Immature natural killer cell (primary cell): ENCODE measurements at regions not wholly inside any gene's neighbourhood (a gene's known extent, or its start where the extent isn't known, plus 50 kb on each side); places are given as distances from the start of the nearest gene placed in this dataset.

Experiments
- DNase-seq, 3 donors: peaks; one replicate each; pipeline ENCODE4 v3.0.0; 2022; ENCODE audit warnings: mixed read lengths in 1 of 3
- H3K27ac Mint-ChIP-seq, 6 donors: one replicate each; pipeline ENCODE4 v1.8.0; 2020; ENCODE audit warnings: mixed read lengths in 6 of 6, mild to moderate bottlenecking in 5 of 6, inconsistent platforms in 4 of 6, moderate library complexity in 3 of 6
- H3K27me3 Mint-ChIP-seq, 3 donors: one replicate each; pipeline ENCODE4 v1.8.0; 2020 to 2021; ENCODE audit warnings: low read depth in 3 of 3, mild to moderate bottlenecking in 3 of 3, mixed read lengths in 3 of 3, moderate library complexity in 3 of 3, inconsistent platforms in 1 of 3
- H3K36me3 Mint-ChIP-seq, 3 donors: one replicate each; pipeline ENCODE4 v1.8.0; 2020; ENCODE audit warnings: mixed read lengths in 3 of 3, inconsistent platforms in 2 of 3, mild to moderate bottlenecking in 2 of 3
- H3K4me1 Mint-ChIP-seq, 2 donors: one replicate each; pipeline ENCODE4 v1.8.0; 2020; ENCODE audit warnings: inconsistent platforms in 2 of 2, mild to moderate bottlenecking in 2 of 2, mixed read lengths in 2 of 2, moderate library complexity in 1 of 2
- H3K4me3 Mint-ChIP-seq, 5 donors: one replicate each; pipeline ENCODE4 v1.8.0; 2020; ENCODE audit warnings: mild to moderate bottlenecking in 5 of 5, mixed read lengths in 5 of 5, inconsistent platforms in 3 of 5, moderate library complexity in 3 of 5
- H3K9me3 Mint-ChIP-seq, 6 donors: one replicate each; pipeline ENCODE4 v1.8.0; 2020; ENCODE audit warnings: mild to moderate bottlenecking in 6 of 6, mixed read lengths in 6 of 6, inconsistent platforms in 4 of 6, moderate library complexity in 3 of 6

DNA sequence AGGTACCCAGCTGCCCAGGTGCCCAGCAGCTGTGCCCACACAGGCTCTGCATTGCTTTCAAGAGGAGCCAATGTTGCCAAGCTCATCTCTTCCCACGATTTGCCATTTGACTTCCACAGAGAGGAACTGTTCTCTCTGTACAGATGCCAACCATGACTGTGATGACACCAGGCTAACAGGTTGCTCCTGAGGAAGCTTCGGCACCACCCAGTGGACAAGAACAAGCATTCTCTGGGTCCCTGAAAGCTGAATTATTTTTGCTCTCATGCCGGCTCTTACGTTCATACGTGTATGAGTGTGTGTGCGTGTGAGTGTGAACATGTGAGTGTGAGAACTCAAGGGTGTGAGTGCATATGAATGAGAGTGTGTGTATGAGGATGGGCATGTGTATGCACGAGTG, 535.2 kb downstream of the LIG4 start:
- H3K4me1 Mint-ChIP-seq: no peaks in the 10 kb centered on the region
- peaks cover 6 to 20% (median 10%) of the 10 kb centered on the region in 6 donors for H3K9me3 Mint-ChIP-seq
- H3K27me3 Mint-ChIP-seq: peaks cover 0 to 2% (median 0%) of the 10 kb centered on the region in 3 donors
- H3K27ac Mint-ChIP-seq: no peak overlapping the region
- no peak overlapping the region for H3K4me3 Mint-ChIP-seq
- no peaks in the 10 kb centered on the region for H3K36me3 Mint-ChIP-seq
- no peak for DNase-seq

DNA sequence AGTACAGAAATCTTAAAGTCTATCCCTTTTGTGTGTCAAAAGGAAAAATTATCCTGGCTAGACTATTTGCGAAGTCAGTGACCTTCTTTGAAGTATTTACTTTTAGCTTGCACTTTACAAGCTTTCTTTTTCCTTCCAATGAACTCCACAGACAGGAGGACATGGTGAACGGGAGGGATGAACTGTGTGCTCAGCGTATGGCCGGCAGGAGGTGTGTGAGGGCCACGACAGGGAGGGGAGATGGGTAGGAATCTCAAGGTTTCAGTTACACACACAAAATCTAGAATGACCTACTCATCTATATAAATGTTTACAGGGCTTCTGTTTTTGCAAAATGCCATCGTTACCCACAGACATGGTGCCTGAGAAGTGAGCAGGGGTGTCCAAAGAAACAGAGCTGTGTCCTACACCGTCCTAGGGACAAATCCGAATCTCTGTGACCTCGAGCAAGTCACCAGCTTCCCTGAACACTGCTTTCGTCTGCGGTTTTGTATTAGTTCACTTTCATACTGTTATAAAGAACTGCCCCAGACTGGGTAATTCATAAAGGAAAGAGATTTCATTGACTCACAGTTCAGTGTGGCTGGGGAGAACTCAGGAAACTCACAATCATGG, 537.2 kb downstream of the LIG4 start:
- H3K36me3 Mint-ChIP-seq: no peaks in the 10 kb centered on the region
- H3K9me3 Mint-ChIP-seq: peaks cover 7 to 24% (median 10%) of the 10 kb centered on the region in 6 donors

DNA sequence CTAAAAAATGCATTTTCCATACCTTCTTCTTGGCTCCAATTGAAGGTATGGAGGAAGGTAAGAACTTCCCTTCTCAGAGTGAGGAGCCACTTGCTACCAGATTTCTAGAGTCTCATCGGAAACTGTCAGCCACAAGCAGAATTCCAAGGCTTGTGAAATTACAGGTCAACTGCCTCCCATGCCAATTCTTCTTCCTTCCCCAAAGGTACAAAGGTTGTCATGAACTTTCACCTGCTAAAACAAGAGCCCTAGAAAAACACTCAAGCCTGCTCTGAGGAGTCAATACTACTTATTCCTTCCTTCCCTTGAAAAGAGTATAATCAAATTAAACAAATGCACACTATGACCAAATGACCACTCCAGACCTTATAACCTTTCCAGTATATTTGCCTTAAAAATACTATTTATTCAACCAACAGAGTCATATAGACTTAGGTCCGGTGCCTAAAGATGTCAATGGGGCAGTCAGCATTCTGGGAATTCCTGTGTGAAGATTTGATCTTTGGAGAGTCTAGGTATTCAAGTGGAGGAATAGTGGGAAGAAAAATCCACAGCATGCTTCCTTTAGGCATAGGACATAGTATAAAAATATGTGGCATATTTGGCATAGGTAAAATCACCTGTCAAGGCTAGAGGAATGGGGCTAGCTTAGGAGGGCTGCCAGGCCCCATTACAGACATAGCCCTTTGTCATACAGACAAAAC, 539.3 kb downstream of the LIG4 start:
- no peak overlapping the region for H3K4me3 Mint-ChIP-seq
- H3K27me3 Mint-ChIP-seq: peaks cover 0 to 2% (median 0%) of the 10 kb centered on the region in 3 donors
- H3K9me3 Mint-ChIP-seq: peaks cover 7 to 35% (median 10%) of the 10 kb centered on the region in 6 donors
- no peaks in the 10 kb centered on the region for H3K4me1 Mint-ChIP-seq
- no peak for DNase-seq
- H3K27ac Mint-ChIP-seq: no peak overlapping the region
- no peaks in the 10 kb centered on the region for H3K36me3 Mint-ChIP-seq

More for the DNA sequence above, 537.2 kb downstream of the LIG4 start:
- Mint-ChIP-seq H3K27me3 (peaks cover 0 to 2% (median 0%) of the 10 kb centered on the region in 3 donors), H3K4me1 (no peaks in the 10 kb centered on the region), H3K4me3 (no peak overlapping the region), H3K27ac (no peak overlapping the region)
- DNase-seq: no peak

DNA sequence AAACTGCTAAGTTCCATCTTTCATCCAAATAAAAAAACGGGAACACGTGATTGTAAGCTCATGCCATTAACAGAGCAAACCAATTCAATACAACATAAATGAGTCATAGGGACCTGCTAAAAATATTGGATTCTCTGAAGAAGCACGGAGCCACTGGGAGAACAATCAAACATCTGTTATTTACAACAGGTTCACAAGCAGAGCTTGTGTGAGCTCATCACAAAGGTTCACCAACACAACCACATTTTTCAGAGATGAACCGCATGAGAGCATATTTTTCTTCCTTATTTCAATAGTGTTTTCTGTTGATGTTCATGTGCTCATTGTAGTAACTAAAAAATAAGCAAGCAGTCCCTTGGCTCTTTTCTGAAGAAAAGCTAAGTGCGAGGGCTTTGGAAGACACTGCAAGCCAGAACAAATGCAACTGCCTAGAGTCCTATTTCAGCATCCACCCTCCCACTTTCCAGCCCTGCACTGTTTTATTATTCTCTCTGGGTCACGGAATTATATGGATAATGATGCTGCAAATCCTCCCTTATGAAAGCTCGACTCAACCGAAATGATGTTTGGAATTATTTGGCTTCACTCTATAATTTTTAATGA, 545.8 kb downstream of the LIG4 start:
- Mint-ChIP-seq H3K27me3 (peaks cover 0 to 1% (median 0%) of the 10 kb centered on the region in 3 donors), H3K27ac (no peak overlapping the region), H3K4me1 (no peaks in the 10 kb centered on the region), H3K9me3 (peaks cover 4 to 24% (median 14%) of the 10 kb centered on the region in 6 donors), H3K4me3 (no peak overlapping the region), H3K36me3 (no peaks in the 10 kb centered on the region)
- DNase-seq: no peak

GRCh38 chr13:107665926-107666458, 549.3 kb downstream of the LIG4 start:
- peaks cover 9 to 26% (median 13%) of the 10 kb centered on the region in 6 donors for H3K9me3 Mint-ChIP-seq
- H3K4me3 Mint-ChIP-seq: no peak overlapping the region
- no peaks in the 10 kb centered on the region for H3K36me3 Mint-ChIP-seq
- no peak for DNase-seq
- H3K27me3 Mint-ChIP-seq: peaks cover 0 to 1% (median 0%) of the 10 kb centered on the region in 3 donors
- H3K4me1 Mint-ChIP-seq: no peaks in the 10 kb centered on the region
- no peak overlapping the region for H3K27ac Mint-ChIP-seq

- peak; percentile 2 to 9 (median 8) for DNase-seq
- H3K27ac Mint-ChIP-seq: no peak overlapping the region
- no peak overlapping the region for H3K4me3 Mint-ChIP-seq
- H3K9me3 Mint-ChIP-seq: peaks cover 0 to 16% (median 4%) of the 10 kb centered on the region in 6 donors
- no peaks in the 10 kb centered on the region for H3K36me3 Mint-ChIP-seq
- H3K4me1 Mint-ChIP-seq: no peaks in the 10 kb centered on the region
- peaks cover 0 to 5% (median 2%) of the 10 kb centered on the region in 3 donors for H3K27me3 Mint-ChIP-seq
Measured at GRCh38 chr13:107650081-107650701, 565.1 kb downstream of the LIG4 start.

DNA sequence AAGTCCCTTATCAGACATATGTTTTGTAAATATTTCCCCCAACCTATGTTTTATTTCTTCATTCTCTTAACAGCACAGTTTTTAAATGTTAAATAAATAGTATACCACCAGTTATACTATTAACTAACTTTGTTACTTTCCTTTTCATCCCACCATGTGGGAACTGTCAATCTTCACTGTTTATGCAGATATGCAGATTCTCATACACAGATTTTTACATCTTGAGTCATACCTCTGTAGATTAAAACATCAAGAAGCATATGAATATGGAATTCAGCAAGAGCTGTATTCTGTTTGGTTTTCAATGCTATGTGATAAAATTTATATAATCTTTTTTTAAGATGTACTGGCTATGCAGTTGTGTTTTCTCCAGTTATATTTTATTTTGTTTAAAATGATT, 566.3 kb downstream of the LIG4 start:
- DNase-seq: no peak
- Mint-ChIP-seq H3K27me3 (peaks cover 0 to 2% (median 2%) of the 10 kb centered on the region in 3 donors), H3K36me3 (no peaks in the 10 kb centered on the region), H3K9me3 (peaks cover 0 to 13% (median 4%) of the 10 kb centered on the region in 6 donors), H3K27ac (no peak overlapping the region), H3K4me3 (no peak overlapping the region), H3K4me1 (no peaks in the 10 kb centered on the region)

GRCh38 chr13:107644136-107644535, 571.2 kb downstream of the LIG4 start:
- H3K4me3 Mint-ChIP-seq: no peak overlapping the region
- H3K36me3 Mint-ChIP-seq: no peaks in the 10 kb centered on the region
- DNase-seq: no peak
- H3K9me3 Mint-ChIP-seq: peaks cover 0 to 4% (median 3%) of the 10 kb centered on the region in 6 donors
- peaks cover 0 to 2% (median 2%) of the 10 kb centered on the region in 3 donors for H3K27me3 Mint-ChIP-seq
- no peaks in the 10 kb centered on the region for H3K4me1 Mint-ChIP-seq
- H3K27ac Mint-ChIP-seq: no peak overlapping the region

DNA sequence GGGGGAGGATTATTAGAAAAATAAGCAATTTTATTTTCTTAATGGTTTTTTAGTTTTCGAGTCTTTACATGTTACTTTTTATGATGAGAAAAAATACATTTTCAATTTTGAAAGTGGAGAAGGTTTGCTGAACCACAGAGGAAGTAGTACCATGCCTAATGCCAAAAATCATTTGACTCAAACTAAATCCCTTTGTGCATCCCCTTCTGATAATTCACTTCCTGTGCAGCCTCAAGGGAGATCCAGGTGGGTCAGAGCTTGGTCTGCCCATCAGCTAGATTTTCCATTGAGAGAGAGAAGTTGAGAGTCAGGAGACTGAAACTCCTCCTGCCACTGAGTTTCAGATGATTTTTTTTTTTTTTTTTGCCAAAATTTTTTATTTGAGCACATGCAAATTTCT, 571.7 kb downstream of the LIG4 start:
- H3K4me1 Mint-ChIP-seq: no peaks in the 10 kb centered on the region
- H3K27ac Mint-ChIP-seq: no peak overlapping the region
- H3K9me3 Mint-ChIP-seq: peaks cover 0 to 4% (median 4%) of the 10 kb centered on the region in 6 donors
- no peak overlapping the region for H3K4me3 Mint-ChIP-seq
- DNase-seq: no peak
- no peaks in the 10 kb centered on the region for H3K27me3 Mint-ChIP-seq
- H3K36me3 Mint-ChIP-seq: no peaks in the 10 kb centered on the region

GRCh38 chr13:107642831-107643230, 572.5 kb downstream of the LIG4 start:
- H3K27ac Mint-ChIP-seq: no peak overlapping the region
- H3K4me1 Mint-ChIP-seq: no peaks in the 10 kb centered on the region
- no peaks in the 10 kb centered on the region for H3K27me3 Mint-ChIP-seq
- H3K4me3 Mint-ChIP-seq: no peak overlapping the region
- peaks cover 0 to 10% (median 4%) of the 10 kb centered on the region in 6 donors for H3K9me3 Mint-ChIP-seq
- H3K36me3 Mint-ChIP-seq: no peaks in the 10 kb centered on the region
- no peak for DNase-seq

GRCh38 chr13:107641574-107641973, 573.8 kb downstream of the LIG4 start:
- Mint-ChIP-seq H3K9me3 (peaks cover 0 to 10% (median 4%) of the 10 kb centered on the region in 6 donors), H3K4me3 (no peak overlapping the region), H3K36me3 (no peaks in the 10 kb centered on the region), H3K27me3 (peaks cover 0 to 1% (median 0%) of the 10 kb centered on the region in 3 donors), H3K27ac (no peak overlapping the region), H3K4me1 (no peaks in the 10 kb centered on the region)
- DNase-seq: no peak

GRCh38 chr13:107625648-107626047, 589.7 kb downstream of the LIG4 start:
- H3K4me1 Mint-ChIP-seq: no peaks in the 10 kb centered on the region
- no peak for DNase-seq
- no peak overlapping the region for H3K4me3 Mint-ChIP-seq
- peaks cover 0 to 15% (median 4%) of the 10 kb centered on the region in 6 donors for H3K9me3 Mint-ChIP-seq
- peaks cover 0 to 4% (median 0%) of the 10 kb centered on the region in 3 donors for H3K27me3 Mint-ChIP-seq
- H3K36me3 Mint-ChIP-seq: no peaks in the 10 kb centered on the region
- no peak overlapping the region for H3K27ac Mint-ChIP-seq

- Mint-ChIP-seq H3K27ac (no peak overlapping the region), H3K4me1 (no peaks in the 10 kb centered on the region), H3K27me3 (peaks cover 2 to 5% (median 4%) of the 10 kb centered on the region in 3 donors), H3K4me3 (no peak overlapping the region), H3K9me3 (peaks cover 2 to 26% (median 6%) of the 10 kb centered on the region in 6 donors), H3K36me3 (no peaks in the 10 kb centered on the region)
- DNase-seq: no peak
Measured at GRCh38 chr13:107617527-107617926, 597.8 kb downstream of the LIG4 start.
